Kidney (tissue), 13 donors: ENCODE measurements at regions not wholly inside any gene's neighbourhood (a gene's known extent, or its start where the extent isn't known, plus 50 kb on each side); places are given as distances from the start of the nearest gene placed in this dataset.

Experiments used
- DNase-seq, 5 donors: peaks; one replicate each; pipeline ENCODE4 v3.0.0-alpha.2; 2013 to 2020
- FAIRE-seq: peaks from 2 replicates; lab custom pipeline; 2012; peaks lifted over from hg19 to GRCh38; lab: Jason Lieb, UNC
- H3K27ac ChIP-seq, 2 donors: one replicate each; pipeline ENCODE4 v1.7.0; 2013; ENCODE audit warnings: low read depth in 2 of 2, low read length in 2 of 2, inconsistent platforms in 1 of 2
- H3K27me3 ChIP-seq: one replicate; pipeline ENCODE4 v1.7.1; 2013; ENCODE audit warnings: low read length, inconsistent platforms; ENCODE audit not compliant: control insufficient read depth, insufficient read depth
- H3K36me3 ChIP-seq, 3 donors: one replicate each; pipeline versions ENCODE4 v1.7.0 to v1.7.1; 2013; ENCODE audit warnings: low read length in 3 of 3, control low read depth in 1 of 3, inconsistent platforms in 1 of 3; ENCODE audit not compliant: insufficient read depth in 3 of 3, control insufficient read depth in 2 of 3
- H3K4me1 ChIP-seq, 3 donors: one replicate each; pipeline versions ENCODE4 v1.7.0 to v1.7.1; 2013; ENCODE audit warnings: low read length in 3 of 3, inconsistent platforms in 1 of 3, low read depth in 1 of 3; ENCODE audit not compliant: control insufficient read depth in 2 of 3, insufficient read depth in 2 of 3
- H3K4me3 ChIP-seq, 3 donors: one replicate each; pipeline versions ENCODE4 v1.7.0 to v1.8.1; 2013; ENCODE audit warnings: low read length in 3 of 3, control low read depth in 1 of 3, inconsistent platforms in 1 of 3
- H3K9ac ChIP-seq, 3 donors: one replicate each; pipeline versions ENCODE4 v1.7.0 to v1.7.1; 2013; ENCODE audit warnings: low read length in 3 of 3, control low read depth in 1 of 3, inconsistent platforms in 1 of 3
- H3K9me3 ChIP-seq, 3 donors: one replicate each; pipeline versions ENCODE4 v1.7.0 to v1.7.1; 2013; ENCODE audit warnings: low read length in 3 of 3, control low read depth in 1 of 3, inconsistent platforms in 1 of 3; ENCODE audit not compliant: control insufficient read depth in 2 of 3, insufficient read depth in 1 of 3
- intact Hi-C: fragments of 100-400 bp; cut with DNase I; formaldehyde crosslinking; loops from one replicate; pipeline ENCODE4 v1.11.1; 2022
- TF ChIP-seq, protein P1 (sequence below): IDR thresholded peaks from 3 replicates; pipeline ENCODE4 v1.5.1; 2012; ENCODE audit warnings: mild to moderate bottlenecking, moderate library complexity, borderline replicate concordance; ENCODE audit not compliant: insufficient read depth; ENCODE audit errors: extremely low read depth
- donor health status: control.
- donor health status: control.
- donor health status: control.
- donor health status: control.
- donor health status: control.
- donor health status: DM: yes; HTN: yes; CAD: no.
- donor health status: Normal renal cell carcinoma (clear cell type).

GRCh38 chr9:135342206-135343130 is 137.1 kb upstream of the PPP1R26 start:
- Histone ChIP-seq H3K4me3 (no peak overlapping the region), H3K27me3 (no peaks in the 10 kb centered on the region), H3K9ac (no peak overlapping the region), H3K9me3 (no peaks in the 10 kb centered on the region), H3K4me1 (no peaks in the 10 kb centered on the region), H3K27ac (no peak overlapping the region), H3K36me3 (no peaks in the 10 kb centered on the region)
- TF ChIP-seq, protein P1, sequence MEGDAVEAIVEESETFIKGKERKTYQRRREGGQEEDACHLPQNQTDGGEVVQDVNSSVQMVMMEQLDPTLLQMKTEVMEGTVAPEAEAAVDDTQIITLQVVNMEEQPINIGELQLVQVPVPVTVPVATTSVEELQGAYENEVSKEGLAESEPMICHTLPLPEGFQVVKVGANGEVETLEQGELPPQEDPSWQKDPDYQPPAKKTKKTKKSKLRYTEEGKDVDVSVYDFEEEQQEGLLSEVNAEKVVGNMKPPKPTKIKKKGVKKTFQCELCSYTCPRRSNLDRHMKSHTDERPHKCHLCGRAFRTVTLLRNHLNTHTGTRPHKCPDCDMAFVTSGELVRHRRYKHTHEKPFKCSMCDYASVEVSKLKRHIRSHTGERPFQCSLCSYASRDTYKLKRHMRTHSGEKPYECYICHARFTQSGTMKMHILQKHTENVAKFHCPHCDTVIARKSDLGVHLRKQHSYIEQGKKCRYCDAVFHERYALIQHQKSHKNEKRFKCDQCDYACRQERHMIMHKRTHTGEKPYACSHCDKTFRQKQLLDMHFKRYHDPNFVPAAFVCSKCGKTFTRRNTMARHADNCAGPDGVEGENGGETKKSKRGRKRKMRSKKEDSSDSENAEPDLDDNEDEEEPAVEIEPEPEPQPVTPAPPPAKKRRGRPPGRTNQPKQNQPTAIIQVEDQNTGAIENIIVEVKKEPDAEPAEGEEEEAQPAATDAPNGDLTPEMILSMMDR: no peak
- intact Hi-C loops: no loop called here
- DNase-seq (peak in 1 of 5 donors; percentile 62), FAIRE-seq (no peak)

GRCh38 chr9:135343136-135343535 is 136.4 kb upstream of the PPP1R26 start:
- H3K9me3 ChIP-seq: no peaks in the 10 kb centered on the region
- H3K27ac ChIP-seq: no peak overlapping the region
- TF ChIP-seq, protein P1: no peak
- H3K4me1 ChIP-seq: no peaks in the 10 kb centered on the region
- FAIRE-seq (no peak), DNase-seq (peak in 1 of 5 donors; percentile 47)
- no peaks in the 10 kb centered on the region for H3K36me3 ChIP-seq
- H3K27me3 ChIP-seq: no peaks in the 10 kb centered on the region
- no peak overlapping the region for H3K9ac ChIP-seq
- intact Hi-C loops: no loop called here
- no peak overlapping the region for H3K4me3 ChIP-seq

DNA sequence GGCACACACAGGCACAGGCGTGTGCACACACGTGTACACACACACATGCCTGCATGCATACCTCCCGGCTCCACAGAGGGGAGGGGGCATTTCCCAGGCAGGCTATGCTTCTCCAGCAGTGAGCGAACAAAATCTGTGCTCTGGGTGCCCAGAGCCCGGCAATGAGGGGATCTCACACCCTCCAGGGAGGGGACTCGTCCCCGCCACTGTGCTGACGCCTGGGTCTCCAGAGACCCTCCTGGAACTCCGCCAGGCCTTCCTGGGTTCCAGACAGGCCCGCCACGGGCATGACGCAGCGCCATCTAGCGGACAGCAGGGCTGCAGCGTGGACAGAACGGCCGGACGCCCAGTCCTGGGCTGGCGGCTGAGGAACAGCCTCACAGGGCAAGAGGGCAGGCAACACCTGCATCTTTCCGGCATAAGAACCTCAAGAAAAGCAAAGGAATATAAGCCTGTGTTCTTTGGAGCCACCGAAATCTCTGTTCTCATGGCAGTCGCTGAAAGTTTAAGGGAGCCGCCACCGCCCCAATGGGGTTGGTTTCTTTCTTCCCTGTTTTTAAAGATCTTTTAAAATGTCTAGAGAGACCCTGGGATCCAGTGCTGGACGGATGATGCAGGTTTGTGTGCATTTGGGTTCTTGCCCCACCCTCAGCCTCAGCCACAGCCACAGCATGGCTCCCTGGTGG is 135.6 kb upstream of the PPP1R26 start:
- Histone ChIP-seq H3K36me3 (no peaks in the 10 kb centered on the region), H3K4me3 (no peak overlapping the region), H3K27ac (no peak overlapping the region), H3K4me1 (no peaks in the 10 kb centered on the region), H3K9me3 (no peaks in the 10 kb centered on the region), H3K9ac (no peak overlapping the region), H3K27me3 (no peaks in the 10 kb centered on the region)
- no peak for FAIRE-seq
- peak; percentile 66 to 85 (median 76) for DNase-seq
- intact Hi-C loops: no loop called here
- TF ChIP-seq, protein P1: peak; percentile 60
